CD4-positive, alpha-beta T cell (primary cell): ENCODE measurements at regions not wholly inside any gene's neighbourhood (a gene's known extent, or its start where the extent isn't known, plus 50 kb on each side); places are given as distances from the start of the nearest gene placed in this dataset.

ENCODE experiments used
- ATAC-seq: fragments of 200-7000 bp; cut with Tn5 transposase; one replicate; pipeline ENCODE4 v1.10.0; 2022; ENCODE audit warnings: mild to moderate bottlenecking; ENCODE audit not compliant: poor library complexity
- CTCF ChIA-PET: fragments of 350-600 bp; sonication (Branson Sonifier 250); formaldehyde crosslinking; loops from one replicate; lab custom pipeline; 2021; ENCODE audit warnings: antibody characterized with exemption, inconsistent platforms; lab: Charles Lee
- POLR2A ChIA-PET: fragments of 350-600 bp; sonication (Branson Sonifier 250); formaldehyde crosslinking; loops from one replicate; lab custom pipeline; 2021; ENCODE audit warnings: antibody characterized with exemption, inconsistent platforms; lab: Charles Lee
- DNase-seq, 14 experiments: peaks; one replicate each; pipeline ENCODE4 v3.0.0-alpha.2; 2013 to 2020; ENCODE audit warnings: mixed read lengths in 2 of 14
- H3K27ac ChIP-seq, 2 donors: one replicate each; pipeline versions ENCODE4 v1.5.1 to v1.7.0; 2013; ENCODE audit warnings: low read length in 2 of 2, low read depth in 1 of 2, mild to moderate bottlenecking in 1 of 2
- H3K27me3 ChIP-seq, 2 experiments: 1 replicate in 1 of 2; 2 replicates in 1 of 2; pipeline versions ENCODE4 v1.6.1 to v1.7.0; 2013; ENCODE audit warnings: low read length in 2 of 2, control low read depth in 1 of 2, mild to moderate bottlenecking in 1 of 2, moderate library complexity in 1 of 2; ENCODE audit not compliant: insufficient read depth in 2 of 2, control insufficient read depth in 1 of 2
- H3K36me3 ChIP-seq: one replicate; pipeline ENCODE4 v1.6.1; 2013; ENCODE audit warnings: low read length, control low read depth; ENCODE audit not compliant: insufficient read depth
- H3K4me1 ChIP-seq: one replicate; pipeline ENCODE4 v1.6.1; 2013; ENCODE audit warnings: low read length, control low read depth; ENCODE audit not compliant: insufficient read depth
- H3K4me3 ChIP-seq: one replicate; pipeline ENCODE4 v1.5.1; 2013; ENCODE audit warnings: mild to moderate bottlenecking, low read length, moderate library complexity
- H3K9me3 ChIP-seq, 2 experiments: 1 replicate in 1 of 2; 2 replicates in 1 of 2; pipeline versions ENCODE4 v1.6.1 to v1.7.0; 2013; ENCODE audit warnings: low read length in 2 of 2, mild to moderate bottlenecking in 2 of 2, control low read depth in 1 of 2, moderate library complexity in 1 of 2; ENCODE audit not compliant: control insufficient read depth in 1 of 2, insufficient read depth in 1 of 2
- H3K27ac Mint-ChIP-seq: one replicate; pipeline ENCODE4 v1.8.0; 2020; ENCODE audit warnings: mixed read lengths
- H3K27me3 Mint-ChIP-seq: one replicate; pipeline ENCODE4 v1.8.0; 2021; ENCODE audit warnings: mixed read lengths
- H3K36me3 Mint-ChIP-seq: one replicate; pipeline ENCODE4 v1.8.0; 2021; ENCODE audit warnings: low read depth, mixed read lengths
- H3K4me1 Mint-ChIP-seq: one replicate; pipeline ENCODE4 v1.8.0; 2021; ENCODE audit warnings: low read depth, mixed read lengths
- H3K4me3 Mint-ChIP-seq: one replicate; pipeline ENCODE4 v1.8.0; 2020; ENCODE audit warnings: mild to moderate bottlenecking, mixed read lengths
- H3K9me3 Mint-ChIP-seq: one replicate; pipeline ENCODE4 v1.8.0; 2020; ENCODE audit warnings: mixed read lengths
- CTCF ChIP-seq: fragments of 200-600 bp; IDR thresholded peaks from one replicate; pipeline ENCODE4 v1.8.0; 2022; ENCODE audit warnings: antibody characterized with exemption, mild to moderate bottlenecking
- intact Hi-C, 2 experiments: fragments of 100-400 bp; cut with DNase I in 1 of 2; cut with micrococcal nuclease in 1 of 2; formaldehyde crosslinking; loops; one replicate each; pipeline versions ENCODE4 v1.15.1 to v1.9.0; 2023 to 2025; cut with DNase I, micrococcal nuclease

- ChIA-PET CTCF (no interaction called here), POLR2A (interaction anchor here (0.5 kb wide), 1 partner anchor 1021 kb away, joined by 3 read pairs; no protein-coding TSS in a partner anchor)
- no peaks in the 10 kb centered on the region for H3K4me1 Mint-ChIP-seq
- peaks cover 27% of the 10 kb centered on the region for H3K27me3 Mint-ChIP-seq
- no peaks in the 10 kb centered on the region for H3K36me3 ChIP-seq
- H3K27ac Mint-ChIP-seq = no peak overlapping the region
- H3K4me1 ChIP-seq = no peaks in the 10 kb centered on the region
- ATAC-seq (no peak), DNase-seq (no peak)
- no peak overlapping the region for H3K27ac ChIP-seq
- peaks cover 5 to 6% of the 10 kb centered on the region in 2 experiments for H3K27me3 ChIP-seq
- TF ChIP-seq CTCF = no peak
- H3K4me3 ChIP-seq = no peak overlapping the region
- H3K36me3 Mint-ChIP-seq = no peaks in the 10 kb centered on the region
- no peaks in the 10 kb centered on the region for H3K9me3 ChIP-seq
- intact Hi-C loops = no loop called here
- no peak overlapping the region for H3K4me3 Mint-ChIP-seq
- H3K9me3 Mint-ChIP-seq = no peaks in the 10 kb centered on the region
Measured at GRCh38 chr7:1348823-1349335, 110.4 kb downstream of the MICALL2 start.

GRCh38 chr7:1349351-1349761 lies 109.9 kb downstream of the MICALL2 start:
- Mint-ChIP-seq H3K36me3 (no peaks in the 10 kb centered on the region), H3K4me1 (no peaks in the 10 kb centered on the region), H3K27me3 (peaks cover 31% of the 10 kb centered on the region), H3K9me3 (no peaks in the 10 kb centered on the region), H3K4me3 (no peak overlapping the region), H3K27ac (no peak overlapping the region)
- no peak for TF ChIP-seq CTCF
- ChIA-PET POLR2A (interaction anchor here (0.5 kb wide), 1 partner anchor 1020 kb away, joined by 3 read pairs; no protein-coding TSS in a partner anchor), CTCF (no interaction called here)
- no peaks in the 10 kb centered on the region for H3K36me3 ChIP-seq
- DNase-seq = no peak
- H3K27me3 ChIP-seq = peaks cover 6 to 8% of the 10 kb centered on the region in 2 experiments
- no peak overlapping the region for H3K27ac ChIP-seq
- no peak for ATAC-seq
- intact Hi-C loops = no loop called here
- H3K4me3 ChIP-seq = no peak overlapping the region
- H3K9me3 ChIP-seq = no peaks in the 10 kb centered on the region
- no peaks in the 10 kb centered on the region for H3K4me1 ChIP-seq

- Histone ChIP-seq H3K4me3 (no peak overlapping the region), H3K4me1 (no peaks in the 10 kb centered on the region), H3K27me3 (peaks cover 2 to 8% of the 10 kb centered on the region in 2 experiments), H3K36me3 (no peaks in the 10 kb centered on the region), H3K9me3 (no peaks in the 10 kb centered on the region), H3K27ac (no peak overlapping the region)
- ChIA-PET POLR2A (no interaction called here), CTCF (no interaction called here)
- Mint-ChIP-seq H3K36me3 (no peaks in the 10 kb centered on the region), H3K4me3 (no peak overlapping the region), H3K27me3 (peaks cover 31% of the 10 kb centered on the region), H3K27ac (no peak overlapping the region), H3K4me1 (no peaks in the 10 kb centered on the region), H3K9me3 (no peaks in the 10 kb centered on the region)
- ATAC-seq (no peak), DNase-seq (no peak)
- TF ChIP-seq CTCF = no peak
- intact Hi-C loops = no loop called here
Measured at GRCh38 chr7:1351881-1352625, 107.2 kb downstream of the MICALL2 start.
